HepG2 (cell line): ENCODE measurements at regions not wholly inside any gene's neighbourhood (a gene's known extent, or its start where the extent isn't known, plus 50 kb on each side); places are given as distances from the start of the nearest gene placed in this dataset.

Source experiments
- ATAC-seq: fragments of 200-7000 bp; cut with Tn5 transposase; 3 replicates; pipeline ENCODE4 v1.9.1; 2020; ENCODE audit warnings: mild to moderate bottlenecking, moderate library complexity
- BruUV-seq: library from RNA; stranded (reverse); fragments of 400-500 nt; replicated peaks from 2 replicates; lab custom pipeline; 2021; lab: Mats Ljungman, UMichigan
- CTCF ChIA-PET: fragments of 300-600 bp; formaldehyde crosslinking; extraction: SDS; loops from one replicate; lab custom pipeline; 2021; ENCODE audit warnings: low total read pairs, inconsistent platforms, low intra/inter-chr PET ratio; lab: Yijun Ruan, JAX
- POLR2A ChIA-PET: fragments of 350-600 bp; sonication (Branson Sonifier 250); formaldehyde crosslinking; loops from one replicate; lab custom pipeline; 2020; ENCODE audit warnings: antibody characterized with exemption, inconsistent platforms; lab: Yijun Ruan, JAX
- DNase-seq: peaks from one replicate; pipeline ENCODE4 v3.0.0-alpha.2; 2015; ENCODE audit warnings: low spot score
- FAIRE-seq: peaks from 3 replicates; lab custom pipeline; 2011; peaks lifted over from hg19 to GRCh38; lab: Jason Lieb, UNC
- H2AFZ ChIP-seq: one replicate; pipeline ENCODE4 v1.6.1; 2011; ENCODE audit warnings: low read length, inconsistent platforms
- H3K27ac ChIP-seq: fragments of 300-600 bp; 3 replicates; pipeline ENCODE4 v1.8.0; 2011; ENCODE audit warnings: mixed run types, mild to moderate bottlenecking, mixed read lengths, low read length, inconsistent platforms; ENCODE audit not compliant: insufficient read depth; ENCODE audit errors: extremely low read length
- H3K27me3 ChIP-seq, 2 experiments: fragments of 200-600 bp in 1 of 2; 2 replicates in 1 of 2; 3 replicates in 1 of 2; pipeline versions ENCODE4 v1.6.0 to v1.8.0; 2011; ENCODE audit warnings: low read length in 2 of 2, mild to moderate bottlenecking in 2 of 2, moderate library complexity in 2 of 2, inconsistent platforms in 1 of 2; ENCODE audit not compliant: insufficient read depth in 2 of 2, control insufficient read depth in 1 of 2
- H3K36me3 ChIP-seq, 2 experiments: fragments of 200-600 bp in 1 of 2; replicated peaks in 1 of 2; 2 replicates in 1 of 2; 3 replicates in 1 of 2; pipeline versions ENCODE4 v1.5.1 to v1.8.0; 2011; ENCODE audit warnings: low read length in 2 of 2, inconsistent platforms in 1 of 2; ENCODE audit not compliant: insufficient read depth in 2 of 2, control insufficient read depth in 1 of 2
- H3K4me1 ChIP-seq: 2 replicates; pipeline ENCODE4 v1.5.1; 2012; ENCODE audit warnings: low read length, inconsistent platforms; ENCODE audit not compliant: insufficient read depth
- H3K4me2 ChIP-seq: 2 replicates; pipeline ENCODE4 v1.6.0; 2011; ENCODE audit warnings: low read depth, low read length, inconsistent platforms
- H3K4me3 ChIP-seq, 3 experiments: fragments of 200-600 bp in 1 of 3; sonication (generic), shearing (Covaris generic) in 1 of 3; replicated peaks in 1 of 3; 2 replicates each; pipeline ENCODE4 v1.5.1; 2011 to 2016; ENCODE audit warnings: low read length in 3 of 3, inconsistent platforms in 2 of 3, low read depth in 2 of 3, mild to moderate bottlenecking in 2 of 3, control low read depth in 1 of 3, mixed read lengths in 1 of 3; ENCODE audit not compliant: insufficient read depth in 1 of 3
- H3K79me2 ChIP-seq: one replicate; pipeline ENCODE4 v1.6.1; 2011; ENCODE audit warnings: low read length, inconsistent platforms; ENCODE audit not compliant: insufficient read depth
- H3K9ac ChIP-seq: 2 replicates; pipeline ENCODE4 v1.6.0; 2011; ENCODE audit warnings: mild to moderate bottlenecking, low read depth, low read length, inconsistent platforms; ENCODE audit not compliant: insufficient read depth
- H3K9me3 ChIP-seq: 2 replicates; pipeline ENCODE4 v1.5.1; 2012; ENCODE audit warnings: mild to moderate bottlenecking, low read length
- H4K20me1 ChIP-seq: 2 replicates; pipeline ENCODE4 v1.6.0; 2011; ENCODE audit warnings: inconsistent platforms, mild to moderate bottlenecking, low read length, moderate library complexity; ENCODE audit not compliant: insufficient read depth
- CEBPB ChIP-seq: IDR thresholded peaks from 2 replicates; pipeline ENCODE4 v1.6.1; 2011; ENCODE audit warnings: low read depth, low read length, improper control_type of control experiment, borderline replicate concordance
- HMG20B ChIP-seq: conservative IDR thresholded peaks from 2 replicates; pipeline ENCODE4 v1.6.1; 2016; ENCODE audit warnings: missing genetic modification reagents, missing compliant biosample characterization
- MAFF ChIP-seq: IDR thresholded peaks from 2 replicates; pipeline ENCODE4 v1.6.1; 2011; ENCODE audit warnings: low read depth, low read length, improper control_type of control experiment
- MAFK ChIP-seq, 2 experiments: IDR thresholded peaks in 1 of 2; conservative IDR thresholded peaks in 1 of 2; 2 replicates each; pipeline ENCODE4 v1.6.1; 2011; ENCODE audit warnings: improper control_type of control experiment in 2 of 2, low read length in 2 of 2
- PITX1 ChIP-seq: sonication (generic); formaldehyde crosslinking; IDR thresholded peaks from 2 replicates; pipeline ENCODE4 v1.5.1; 2020; ENCODE audit warnings: mild to moderate bottlenecking, missing genetic modification reagents
- ZNF839 ChIP-seq: sonication (generic); formaldehyde crosslinking; IDR thresholded peaks from 2 replicates; pipeline ENCODE4 v1.4.0; 2020; ENCODE audit warnings: missing genetic modification reagents, mild to moderate bottlenecking, borderline replicate concordance
- WGBS: methylation state at CpG from one replicate; pipeline ENCODE4 v1.1.6; 2017; ENCODE audit warnings: low lambda C conversion rate; 5-methylcytosine and 5-hydroxymethylcytosine counted together
- in situ Hi-C: cut with HindIII; loops from 2 replicates; pipeline ENCODE4 v1.10.0; 2017; ENCODE audit warnings: low pct_unique_long_range_greater_than_20kb; ENCODE audit not compliant: extremely low pct_ligation_motif_present
- intact Hi-C: fragments of 100-400 bp; cut with micrococcal nuclease; formaldehyde crosslinking; loops from one replicate; pipeline ENCODE4 v1.10.0; 2022; ENCODE audit not compliant: unreplicated experiment
- TF ChIP-seq, protein P1 (sequence below): sonication (generic); formaldehyde crosslinking; conservative IDR thresholded peaks from 2 replicates; pipeline ENCODE4 v1.8.0; 2022; ENCODE audit warnings: missing genetic modification reagents

DNA sequence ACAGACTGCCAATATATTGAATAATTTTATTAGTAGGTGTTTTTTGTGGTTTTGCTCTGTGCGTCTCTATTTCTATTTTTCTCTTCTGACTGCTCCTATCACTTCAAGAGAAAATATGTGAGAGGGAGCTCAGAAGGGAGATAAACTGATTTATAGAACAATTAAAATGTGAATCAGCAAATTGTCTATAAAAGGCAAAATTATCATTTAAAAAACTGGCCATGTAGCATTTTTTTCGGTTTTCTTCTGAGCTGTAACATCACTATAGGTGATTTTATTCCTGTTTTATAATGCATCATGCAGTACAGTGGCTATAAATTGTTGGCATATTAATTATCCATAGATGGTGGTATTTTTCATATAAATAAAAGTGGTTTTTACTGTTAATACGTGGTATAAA is 416.5 kb downstream of the DOK5 start:
- Histone ChIP-seq H3K36me3 (no peaks in the 10 kb centered on the region), H3K4me3 (no peak overlapping the region), H3K9ac (no peak overlapping the region), H3K79me2 (no peaks in the 10 kb centered on the region), H3K9me3 (peaks cover 47% of the 10 kb centered on the region), H4K20me1 (no peaks in the 10 kb centered on the region), H3K27me3 (no peaks in the 10 kb centered on the region), H2AFZ (no peak overlapping the region), H3K4me1 (no peaks in the 10 kb centered on the region), H3K4me2 (no peak overlapping the region), H3K27ac (no peak overlapping the region)
- WGBS, result under 1% methylated on average over 3 of the region's 3 CpGs
- ATAC-seq (no peak), DNase-seq (no peak), FAIRE-seq (no peak)
- BruUV-seq, result no TSS peak
- POLR2A ChIA-PET, result no interaction called here
- CTCF ChIA-PET, result no interaction called here
- in situ Hi-C loops (loop anchor here (10.0 kb wide), 1 partner anchor 203 kb away; no protein-coding TSS in a partner anchor), intact Hi-C loops (no loop called here)
- TF ChIP-seq ZNF839 (CRISPR knock-in tag) (no peak), MAFK (conservative IDR thresholded peaks at IDR 0.05 in 1 of 2, IDR thresholded peaks at IDR 0.05 in 1 of 2; ENCODE audit: low read length in 2 of 2) (peak in 1 of 2 experiments; percentile 61; a peak in 2 of 4 replicates), PITX1 (CRISPR knock-in tag) (no peak), MAFF (peak; percentile 55)
- TF ChIP-seq, protein P1, sequence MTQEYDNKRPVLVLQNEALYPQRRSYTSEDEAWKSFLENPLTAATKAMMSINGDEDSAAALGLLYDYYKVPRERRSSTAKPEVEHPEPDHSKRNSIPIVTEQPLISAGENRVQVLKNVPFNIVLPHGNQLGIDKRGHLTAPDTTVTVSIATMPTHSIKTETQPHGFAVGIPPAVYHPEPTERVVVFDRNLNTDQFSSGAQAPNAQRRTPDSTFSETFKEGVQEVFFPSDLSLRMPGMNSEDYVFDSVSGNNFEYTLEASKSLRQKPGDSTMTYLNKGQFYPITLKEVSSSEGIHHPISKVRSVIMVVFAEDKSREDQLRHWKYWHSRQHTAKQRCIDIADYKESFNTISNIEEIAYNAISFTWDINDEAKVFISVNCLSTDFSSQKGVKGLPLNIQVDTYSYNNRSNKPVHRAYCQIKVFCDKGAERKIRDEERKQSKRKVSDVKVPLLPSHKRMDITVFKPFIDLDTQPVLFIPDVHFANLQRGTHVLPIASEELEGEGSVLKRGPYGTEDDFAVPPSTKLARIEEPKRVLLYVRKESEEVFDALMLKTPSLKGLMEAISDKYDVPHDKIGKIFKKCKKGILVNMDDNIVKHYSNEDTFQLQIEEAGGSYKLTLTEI, result no peak

DNA sequence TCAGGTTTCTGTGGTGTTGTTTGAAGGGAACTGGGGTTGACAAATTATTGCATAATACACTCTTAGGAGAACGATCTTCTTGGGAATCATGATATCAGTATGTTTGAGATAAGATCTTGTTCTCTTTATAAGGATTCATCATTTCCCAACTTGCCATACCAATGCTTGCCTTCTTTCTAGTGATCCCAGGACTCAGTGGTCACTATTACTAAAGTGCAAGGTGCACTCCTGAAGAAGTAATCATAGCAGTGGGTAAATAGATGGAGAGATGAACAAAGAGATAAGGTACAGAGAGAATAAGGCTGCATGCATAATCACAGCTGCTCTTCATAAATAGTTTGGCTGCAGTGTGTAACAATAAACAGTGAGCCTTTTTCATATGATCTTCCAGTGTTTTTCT is 404.0 kb downstream of the DOK5 start:
- DNase-seq, result no peak
- Histone ChIP-seq H3K4me3 (no peak overlapping the region), H3K27ac (no peak overlapping the region), H3K4me2 (no peak overlapping the region), H3K9ac (no peak overlapping the region), H3K4me1 (no peaks in the 10 kb centered on the region), H4K20me1 (no peaks in the 10 kb centered on the region), H2AFZ (no peak overlapping the region), H3K9me3 (peaks cover 53% of the 10 kb centered on the region), H3K79me2 (no peaks in the 10 kb centered on the region), H3K27me3 (no peaks in the 10 kb centered on the region), H3K36me3 (no peaks in the 10 kb centered on the region)
- intact Hi-C loops (no loop called here), in situ Hi-C loops (no loop called here)
- ChIA-PET CTCF (no interaction called here), POLR2A (no interaction called here)
- BruUV-seq, result no TSS peak
- no peak for ATAC-seq
- no peak for FAIRE-seq
- TF ChIP-seq HMG20B (CRISPR knock-in tag) (no peak), CEBPB (peak; percentile 64; the same call in 1 of the 2 replicates)
- WGBS, result 27% methylated on average over 1 of the region's 1 CpG
